HepG2 (cell line): ENCODE measurements at regions not wholly inside any gene's neighbourhood (a gene's known extent, or its start where the extent isn't known, plus 50 kb on each side); places are given as distances from the start of the nearest gene placed in this dataset.

Experiments used
- ATAC-seq: fragments of 200-7000 bp; cut with Tn5 transposase; 3 replicates; pipeline ENCODE4 v1.9.1; 2020; ENCODE audit warnings: mild to moderate bottlenecking, moderate library complexity
- BruUV-seq: library from RNA; stranded (reverse); fragments of 400-500 nt; replicated peaks from 2 replicates; lab custom pipeline; 2021; lab: Mats Ljungman, UMichigan
- CTCF ChIA-PET: fragments of 300-600 bp; formaldehyde crosslinking; extraction: SDS; loops from one replicate; lab custom pipeline; 2021; ENCODE audit warnings: low total read pairs, inconsistent platforms, low intra/inter-chr PET ratio; lab: Yijun Ruan, JAX
- POLR2A ChIA-PET: fragments of 350-600 bp; sonication (Branson Sonifier 250); formaldehyde crosslinking; loops from one replicate; lab custom pipeline; 2020; ENCODE audit warnings: antibody characterized with exemption, inconsistent platforms; lab: Yijun Ruan, JAX
- DNase-seq: peaks from one replicate; pipeline ENCODE4 v3.0.0-alpha.2; 2015; ENCODE audit warnings: low spot score
- FAIRE-seq: peaks from 3 replicates; lab custom pipeline; 2011; peaks lifted over from hg19 to GRCh38; lab: Jason Lieb, UNC
- H2AFZ ChIP-seq: one replicate; pipeline ENCODE4 v1.6.1; 2011; ENCODE audit warnings: low read length, inconsistent platforms
- H3K27ac ChIP-seq: fragments of 300-600 bp; 3 replicates; pipeline ENCODE4 v1.8.0; 2011; ENCODE audit warnings: mixed run types, mild to moderate bottlenecking, mixed read lengths, low read length, inconsistent platforms; ENCODE audit not compliant: insufficient read depth; ENCODE audit errors: extremely low read length
- H3K27me3 ChIP-seq, 2 experiments: fragments of 200-600 bp in 1 of 2; 2 replicates in 1 of 2; 3 replicates in 1 of 2; pipeline versions ENCODE4 v1.6.0 to v1.8.0; 2011; ENCODE audit warnings: low read length in 2 of 2, mild to moderate bottlenecking in 2 of 2, moderate library complexity in 2 of 2, inconsistent platforms in 1 of 2; ENCODE audit not compliant: insufficient read depth in 2 of 2, control insufficient read depth in 1 of 2
- H3K36me3 ChIP-seq, 2 experiments: fragments of 200-600 bp in 1 of 2; replicated peaks in 1 of 2; 2 replicates in 1 of 2; 3 replicates in 1 of 2; pipeline versions ENCODE4 v1.5.1 to v1.8.0; 2011; ENCODE audit warnings: low read length in 2 of 2, inconsistent platforms in 1 of 2; ENCODE audit not compliant: insufficient read depth in 2 of 2, control insufficient read depth in 1 of 2
- H3K4me1 ChIP-seq: 2 replicates; pipeline ENCODE4 v1.5.1; 2012; ENCODE audit warnings: low read length, inconsistent platforms; ENCODE audit not compliant: insufficient read depth
- H3K4me2 ChIP-seq: 2 replicates; pipeline ENCODE4 v1.6.0; 2011; ENCODE audit warnings: low read depth, low read length, inconsistent platforms
- H3K4me3 ChIP-seq, 3 experiments: fragments of 200-600 bp in 1 of 3; sonication (generic), shearing (Covaris generic) in 1 of 3; replicated peaks in 1 of 3; 2 replicates each; pipeline ENCODE4 v1.5.1; 2011 to 2016; ENCODE audit warnings: low read length in 3 of 3, inconsistent platforms in 2 of 3, low read depth in 2 of 3, mild to moderate bottlenecking in 2 of 3, control low read depth in 1 of 3, mixed read lengths in 1 of 3; ENCODE audit not compliant: insufficient read depth in 1 of 3
- H3K79me2 ChIP-seq: one replicate; pipeline ENCODE4 v1.6.1; 2011; ENCODE audit warnings: low read length, inconsistent platforms; ENCODE audit not compliant: insufficient read depth
- H3K9ac ChIP-seq: 2 replicates; pipeline ENCODE4 v1.6.0; 2011; ENCODE audit warnings: mild to moderate bottlenecking, low read depth, low read length, inconsistent platforms; ENCODE audit not compliant: insufficient read depth
- H3K9me3 ChIP-seq: 2 replicates; pipeline ENCODE4 v1.5.1; 2012; ENCODE audit warnings: mild to moderate bottlenecking, low read length
- H4K20me1 ChIP-seq: 2 replicates; pipeline ENCODE4 v1.6.0; 2011; ENCODE audit warnings: inconsistent platforms, mild to moderate bottlenecking, low read length, moderate library complexity; ENCODE audit not compliant: insufficient read depth
- CTCF ChIP-seq: sonication (generic); formaldehyde crosslinking; IDR thresholded peaks from 2 replicates; pipeline ENCODE4 v1.5.0; 2020; ENCODE audit warnings: mild to moderate bottlenecking, missing genetic modification reagents, moderate library complexity
- KLF12 ChIP-seq: sonication (generic); formaldehyde crosslinking; IDR thresholded peaks from 2 replicates; pipeline ENCODE4 v1.4.0; 2020; ENCODE audit warnings: missing genetic modification reagents, borderline replicate concordance
- NCOR1 ChIP-seq: fragments of 200-600 bp; sonication (generic); IDR thresholded peaks from 2 replicates; pipeline ENCODE4 v1.7.0; 2017; ENCODE audit warnings: antibody characterized with exemption, low read length, borderline replicate concordance
- SNAPC4 ChIP-seq: sonication (generic); formaldehyde crosslinking; IDR thresholded peaks from 2 replicates; pipeline ENCODE4 v1.4.0; 2020; ENCODE audit warnings: mild to moderate bottlenecking, missing genetic modification reagents
- STAG1 ChIP-seq: sonication (generic); formaldehyde crosslinking; IDR thresholded peaks from 2 replicates; pipeline ENCODE4 v1.4.0; 2020; ENCODE audit warnings: missing genetic modification reagents
- THAP8 ChIP-seq: sonication (generic); formaldehyde crosslinking; IDR thresholded peaks from 2 replicates; pipeline ENCODE4 v1.5.1; 2020; ENCODE audit warnings: missing genetic modification reagents, mild to moderate bottlenecking, borderline replicate concordance
- U2AF1 ChIP-seq: fragments of 200-400 bp; formaldehyde crosslinking; optimal IDR thresholded peaks from 2 replicates; pipeline ENCODE3; 2017; ENCODE audit warnings: mild to moderate bottlenecking, low read depth, low read length
- ZFP37 ChIP-seq: sonication (generic); formaldehyde crosslinking; IDR thresholded peaks from 2 replicates; pipeline ENCODE4 v1.4.0; 2020; ENCODE audit warnings: missing genetic modification reagents, borderline replicate concordance
- ZFP41 ChIP-seq: sonication (generic); formaldehyde crosslinking; IDR thresholded peaks from 2 replicates; pipeline ENCODE4 v1.4.0; 2020; ENCODE audit warnings: mild to moderate bottlenecking, missing genetic modification reagents, borderline replicate concordance
- ZNF740 ChIP-seq: sonication (generic); formaldehyde crosslinking; IDR thresholded peaks from 2 replicates; pipeline ENCODE4 v1.4.0; 2020; ENCODE audit warnings: missing genetic modification reagents
- WGBS: methylation state at CpG from one replicate; pipeline ENCODE4 v1.1.6; 2017; ENCODE audit warnings: low lambda C conversion rate; 5-methylcytosine and 5-hydroxymethylcytosine counted together
- in situ Hi-C: cut with HindIII; loops from 2 replicates; pipeline ENCODE4 v1.10.0; 2017; ENCODE audit warnings: low pct_unique_long_range_greater_than_20kb; ENCODE audit not compliant: extremely low pct_ligation_motif_present
- intact Hi-C: fragments of 100-400 bp; cut with micrococcal nuclease; formaldehyde crosslinking; loops from one replicate; pipeline ENCODE4 v1.10.0; 2022; ENCODE audit not compliant: unreplicated experiment

- CTCF ChIA-PET = no interaction called here
- Histone ChIP-seq H3K9me3 (peaks cover 4% of the 10 kb centered on the region; the same call in 1 of the 2 replicates), H2AFZ (no peak overlapping the region), H3K9ac (no peak overlapping the region), H3K79me2 (no peaks in the 10 kb centered on the region), H3K36me3 (no peaks in the 10 kb centered on the region), H3K27me3 (no peaks in the 10 kb centered on the region), H3K27ac (no peak overlapping the region), H3K4me2 (no peak overlapping the region), H4K20me1 (no peaks in the 10 kb centered on the region), H3K4me1 (peaks cover 16% of the 10 kb centered on the region), H3K4me3 (no peak overlapping the region)
- BruUV-seq = no TSS peak
- POLR2A ChIA-PET = no interaction called here
- no peak for TF ChIP-seq THAP8 (CRISPR knock-in tag)
- in situ Hi-C loops = no loop called here
- intact Hi-C loops = no loop called here
- WGBS = 31% methylated on average over 2 of the region's 2 CpGs
- FAIRE-seq (no peak), DNase-seq (no peak), ATAC-seq (no peak)
Observed at GRCh38 chr15:66905185-66905584, 160.2 kb upstream of the SMAD3 start.

- FAIRE-seq (no peak), ATAC-seq (no peak), DNase-seq (no peak)
- ChIA-PET POLR2A (no interaction called here), CTCF (no interaction called here)
- Histone ChIP-seq H3K4me2 (no peak overlapping the region), H3K4me1 (peaks cover 16% of the 10 kb centered on the region), H4K20me1 (no peaks in the 10 kb centered on the region), H3K27me3 (0 out of 5 replicates have a peak, but pooled peaks cover 0 to 6% of the 10 kb centered on the region in 2 experiments), H3K9ac (no peak overlapping the region), H3K4me3 (no peak overlapping the region), H3K9me3 (peaks cover 4% of the 10 kb centered on the region; the same call in 1 of the 2 replicates), H2AFZ (no peak overlapping the region), H3K79me2 (no peaks in the 10 kb centered on the region), H3K36me3 (no peaks in the 10 kb centered on the region), H3K27ac (no peak overlapping the region)
- WGBS = 75% methylated on average over 2 of the region's 2 CpGs
- TF ChIP-seq ZNF740 (CRISPR knock-in tag) (no peak), CTCF (CRISPR knock-in tag) (peak; percentile 40; the same call in 1 of the 2 replicates), NCOR1 (no peak), ZFP41 (CRISPR knock-in tag) (no peak), ZFP37 (no peak), KLF12 (CRISPR knock-in tag) (no peak), STAG1 (CRISPR knock-in tag) (0 out of 2 replicates have a peak, but pooled peaks have one; percentile 6), SNAPC4 (CRISPR knock-in tag) (no peak), U2AF1 (no peak)
- in situ Hi-C loops (no loop called here), intact Hi-C loops (no loop called here)
- BruUV-seq = no TSS peak
Observed at GRCh38 chr15:66905954-66906353, 159.4 kb upstream of the SMAD3 start.
